Esophagus squamous epithelium (tissue), 5 donors: ENCODE measurements at regions not wholly inside any gene's neighbourhood (a gene's known extent, or its start where the extent isn't known, plus 50 kb on each side); places are given as distances from the start of the nearest gene placed in this dataset.

Experiments
- DNase-seq: peaks from one replicate; lab custom pipeline; 2025; lab: John Stamatoyannopoulos, UW
- H3K27ac ChIP-seq, 4 donors: fragments of 200-600 bp; sonication (generic); one replicate each; pipeline ENCODE4 v1.5.1; 2016 to 2019; ENCODE audit warnings: mild to moderate bottlenecking in 1 of 4
- H3K27me3 ChIP-seq, 4 donors: fragments of 200-600 bp; sonication (generic); 1 replicate in 3 of 4; 2 replicates in 1 of 4; pipeline versions ENCODE4 v1.5.1 to v1.6.0; 2017 to 2021; ENCODE audit warnings: antibody characterized with exemption in 1 of 4
- H3K36me3 ChIP-seq, 3 donors: fragments of 200-600 bp; sonication (generic); one replicate each; pipeline ENCODE4 v1.5.1; 2016 to 2019
- H3K4me1 ChIP-seq, 3 donors: fragments of 200-600 bp; sonication (generic); one replicate each; pipeline ENCODE4 v1.5.1; 2017 to 2019
- H3K4me3 ChIP-seq, 4 donors: fragments of 200-600 bp; sonication (generic); 1 replicate in 3 of 4; 2 replicates in 1 of 4; pipeline ENCODE4 v1.5.1; 2016 to 2019; ENCODE audit warnings: mild to moderate bottlenecking in 2 of 4, moderate library complexity in 1 of 4
- H3K9me3 ChIP-seq, 3 donors: fragments of 200-600 bp; sonication (generic); one replicate each; pipeline ENCODE4 v1.5.1; 2016 to 2019
- POLR2A ChIP-seq, 4 donors: fragments of 450-650 bp; IDR thresholded peaks; one replicate each; pipeline ENCODE4 v1.6.1; 2017; ENCODE audit warnings: antibody characterized with exemption in 4 of 4, mild to moderate bottlenecking in 4 of 4, moderate library complexity in 3 of 4
- WGBS, 2 donors: methylation state at CpG; one replicate each; pipeline ENCODE4 v1.1.5; 2018; 5-methylcytosine and 5-hydroxymethylcytosine counted together
- intact Hi-C: fragments of 100-400 bp; cut with DNase I; formaldehyde crosslinking; loops from one replicate; pipeline ENCODE4 v1.15.0; 2022
- TF ChIP-seq, protein P1 (sequence below), 6 experiments: fragments of 450-650 bp in 4 of 6; fragments of 200-600 bp in 2 of 6; sonication (generic) in 2 of 6; IDR thresholded peaks; one replicate each; pipeline ENCODE4 v1.5.1; 2016 to 2019; ENCODE audit warnings: antibody characterized with exemption in 6 of 6, mild to moderate bottlenecking in 4 of 6, moderate library complexity in 4 of 6
- donor health status: DM: yes; HTN: yes; CAD: no.

DNA sequence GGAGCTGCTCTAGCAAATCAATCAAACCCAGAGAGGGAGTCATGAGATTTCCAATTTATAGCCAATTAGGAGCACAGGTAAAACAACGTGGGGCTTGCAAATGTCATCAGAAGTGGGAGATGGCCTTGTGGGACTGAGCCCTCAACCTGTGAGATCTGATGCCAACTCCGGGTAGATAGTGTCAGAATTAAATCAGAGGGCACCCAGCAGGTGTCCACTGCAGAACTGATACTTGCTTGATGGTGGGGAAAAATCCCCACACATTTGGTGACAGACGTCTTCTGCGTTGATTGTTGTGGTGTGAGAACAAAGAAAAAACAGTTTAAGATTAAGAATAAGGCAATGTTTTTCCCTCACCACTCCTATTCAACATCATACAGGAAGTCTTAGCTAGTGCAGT, 1402.8 kb downstream of the RAPGEF2 start:
- no peaks in the 10 kb centered on the region for H3K27me3 ChIP-seq
- TF ChIP-seq, protein P1, sequence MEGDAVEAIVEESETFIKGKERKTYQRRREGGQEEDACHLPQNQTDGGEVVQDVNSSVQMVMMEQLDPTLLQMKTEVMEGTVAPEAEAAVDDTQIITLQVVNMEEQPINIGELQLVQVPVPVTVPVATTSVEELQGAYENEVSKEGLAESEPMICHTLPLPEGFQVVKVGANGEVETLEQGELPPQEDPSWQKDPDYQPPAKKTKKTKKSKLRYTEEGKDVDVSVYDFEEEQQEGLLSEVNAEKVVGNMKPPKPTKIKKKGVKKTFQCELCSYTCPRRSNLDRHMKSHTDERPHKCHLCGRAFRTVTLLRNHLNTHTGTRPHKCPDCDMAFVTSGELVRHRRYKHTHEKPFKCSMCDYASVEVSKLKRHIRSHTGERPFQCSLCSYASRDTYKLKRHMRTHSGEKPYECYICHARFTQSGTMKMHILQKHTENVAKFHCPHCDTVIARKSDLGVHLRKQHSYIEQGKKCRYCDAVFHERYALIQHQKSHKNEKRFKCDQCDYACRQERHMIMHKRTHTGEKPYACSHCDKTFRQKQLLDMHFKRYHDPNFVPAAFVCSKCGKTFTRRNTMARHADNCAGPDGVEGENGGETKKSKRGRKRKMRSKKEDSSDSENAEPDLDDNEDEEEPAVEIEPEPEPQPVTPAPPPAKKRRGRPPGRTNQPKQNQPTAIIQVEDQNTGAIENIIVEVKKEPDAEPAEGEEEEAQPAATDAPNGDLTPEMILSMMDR (IDR thresholded peaks at IDR 0.05) = no peak
- TF ChIP-seq POLR2A (IDR thresholded peaks at IDR 0.05) = no peak
- no peak overlapping the region for H3K4me3 ChIP-seq
- DNase-seq = no peak
- WGBS, 2 donors = 75 to 80% methylated on average over 4 of the region's 4 CpGs
- no peaks in the 10 kb centered on the region for H3K9me3 ChIP-seq
- no peaks in the 10 kb centered on the region for H3K4me1 ChIP-seq
- H3K27ac ChIP-seq = no peak overlapping the region
- no peaks in the 10 kb centered on the region for H3K36me3 ChIP-seq
- intact Hi-C loops = no loop called here

DNA sequence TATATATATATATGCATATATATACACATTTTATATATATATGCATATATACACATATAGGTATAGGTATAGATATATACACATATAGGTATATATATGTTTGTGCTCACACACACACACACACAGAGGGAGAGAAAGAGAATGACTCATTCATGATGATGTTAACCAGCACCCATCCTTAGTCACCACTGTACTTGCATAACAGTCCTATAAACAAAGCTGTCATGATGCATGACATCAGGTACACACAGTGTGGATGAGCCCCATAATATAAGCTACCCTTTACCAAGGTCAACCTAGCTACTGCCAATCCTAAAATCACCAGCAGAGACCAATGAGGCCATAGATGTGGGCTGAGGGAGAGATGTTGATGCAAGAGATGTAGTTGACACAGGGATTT, 1408.0 kb downstream of the RAPGEF2 start:
- no peaks in the 10 kb centered on the region for H3K4me1 ChIP-seq
- H3K4me3 ChIP-seq = no peak overlapping the region
- no peak overlapping the region for H3K27ac ChIP-seq
- H3K36me3 ChIP-seq = no peaks in the 10 kb centered on the region
- intact Hi-C loops = no loop called here
- no peaks in the 10 kb centered on the region for H3K27me3 ChIP-seq
- DNase-seq = no peak
- H3K9me3 ChIP-seq = no peaks in the 10 kb centered on the region
- no peak for TF ChIP-seq POLR2A (IDR thresholded peaks at IDR 0.05)
- TF ChIP-seq, protein P1 (IDR thresholded peaks at IDR 0.05) = no peak

DNA sequence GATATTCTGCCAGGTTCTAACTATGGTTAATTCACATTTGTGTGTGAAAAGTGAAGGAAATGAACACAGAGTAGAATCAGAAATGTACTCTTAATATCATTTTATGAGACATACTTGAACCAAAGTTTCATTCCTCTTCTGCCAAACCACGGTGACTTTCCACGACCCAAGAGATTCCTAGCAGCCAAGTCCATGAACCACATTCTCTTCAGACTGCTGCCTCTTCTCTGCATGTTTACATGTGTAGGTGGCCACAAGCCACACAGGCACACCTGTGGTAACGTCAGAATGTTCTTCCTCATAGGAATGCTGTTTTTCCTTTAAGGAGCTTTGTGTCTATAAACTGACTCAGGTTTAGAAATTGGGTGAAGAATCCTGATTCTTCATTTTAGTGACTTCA, 1411.2 kb downstream of the RAPGEF2 start:
- no peaks in the 10 kb centered on the region for H3K36me3 ChIP-seq
- H3K27ac ChIP-seq = no peak overlapping the region
- no peak for DNase-seq
- no peak overlapping the region for H3K4me3 ChIP-seq
- intact Hi-C loops = no loop called here
- H3K27me3 ChIP-seq = no peaks in the 10 kb centered on the region
- 70% methylated on average over 3 of the region's 3 CpGs for WGBS, 2 donors
- no peaks in the 10 kb centered on the region for H3K4me1 ChIP-seq
- H3K9me3 ChIP-seq = no peaks in the 10 kb centered on the region
- TF ChIP-seq, protein P1 (IDR thresholded peaks at IDR 0.05) = no peak
- no peak for TF ChIP-seq POLR2A (IDR thresholded peaks at IDR 0.05)

DNA sequence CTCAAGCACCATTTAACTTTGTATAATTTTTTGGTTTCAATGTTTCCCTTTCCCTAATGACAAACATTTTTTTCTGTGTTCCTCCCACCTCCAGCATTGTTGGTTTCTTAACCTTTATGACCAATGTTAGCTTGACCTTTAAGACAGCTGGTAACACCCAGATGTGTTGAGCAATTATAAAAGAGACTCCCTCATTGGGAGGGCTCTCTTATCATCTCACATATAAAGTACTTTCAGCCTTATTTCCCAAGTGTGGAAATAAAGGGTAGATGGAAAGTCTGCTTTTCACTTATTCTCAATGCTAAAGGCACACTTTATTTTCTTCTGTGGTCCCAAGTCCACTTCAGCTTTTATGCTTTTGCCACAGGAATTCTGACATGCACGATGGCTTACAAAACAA, 1420.4 kb downstream of the RAPGEF2 start:
- H3K4me1 ChIP-seq = no peaks in the 10 kb centered on the region
- WGBS, 2 donors = 22 to 23% methylated on average over 1 of the region's 1 CpG
- peaks cover 0 to 4% (median 0%) of the 10 kb centered on the region in 3 donors for H3K9me3 ChIP-seq
- H3K4me3 ChIP-seq = no peak overlapping the region
- DNase-seq = no peak
- H3K27me3 ChIP-seq = no peaks in the 10 kb centered on the region
- no peaks in the 10 kb centered on the region for H3K36me3 ChIP-seq
- intact Hi-C loops = no loop called here
- H3K27ac ChIP-seq = no peak overlapping the region
- no peak for TF ChIP-seq POLR2A (IDR thresholded peaks at IDR 0.05)
- TF ChIP-seq, protein P1 (IDR thresholded peaks at IDR 0.05) = no peak

DNA sequence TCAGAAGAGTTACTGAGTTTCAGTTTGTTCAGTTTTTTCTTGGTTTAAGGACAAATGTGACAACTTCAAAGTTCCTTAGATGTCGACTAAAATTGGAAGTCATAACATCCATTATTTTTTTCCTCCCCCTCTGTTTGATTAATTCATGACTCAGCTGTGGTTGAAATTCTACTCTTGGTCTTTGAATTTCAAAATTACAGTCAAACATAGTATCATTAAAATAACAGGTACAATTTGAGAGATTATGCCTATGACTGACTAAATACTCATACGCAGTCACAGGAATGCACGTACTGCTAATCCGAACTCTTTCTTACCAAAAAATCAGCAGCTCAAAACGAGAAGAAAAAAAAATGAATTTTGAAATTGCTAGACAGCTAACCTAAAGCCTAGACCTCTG, 1434.8 kb downstream of the RAPGEF2 start:
- Histone ChIP-seq H3K4me1 (no peaks in the 10 kb centered on the region), H3K9me3 (peaks cover 0 to 6% (median 5%) of the 10 kb centered on the region in 3 donors), H3K4me3 (no peak overlapping the region), H3K27ac (no peak overlapping the region), H3K27me3 (no peaks in the 10 kb centered on the region), H3K36me3 (no peaks in the 10 kb centered on the region)
- intact Hi-C loops = no loop called here
- DNase-seq = no peak
- WGBS, 2 donors = 74 to 78% methylated on average over 5 of the region's 5 CpGs
- TF ChIP-seq, protein P1 (IDR thresholded peaks at IDR 0.05) = no peak
- no peak for TF ChIP-seq POLR2A (IDR thresholded peaks at IDR 0.05)
